Tibial nerve (tissue), 4 donors: ENCODE measurements at regions not wholly inside any gene's neighbourhood (a gene's known extent, or its start where the extent isn't known, plus 50 kb on each side); places are given as distances from the start of the nearest gene placed in this dataset.

Experiments
- DNase-seq, 2 donors: peaks; one replicate each; pipeline ENCODE4 v3.0.0-alpha.2; 2019; ENCODE audit warnings: low spot score in 2 of 2
- H3K27ac ChIP-seq, 4 donors: fragments of 200-600 bp; sonication (generic) in 3 of 4; one replicate each; pipeline ENCODE4 v1.5.1; 2017 to 2019; ENCODE audit warnings: mild to moderate bottlenecking in 1 of 4
- H3K27me3 ChIP-seq, 2 donors: fragments of 200-600 bp; sonication (generic) in 1 of 2; one replicate each; pipeline versions ENCODE4 v1.5.1 to v1.6.0; 2017 to 2019
- H3K36me3 ChIP-seq, 3 donors: fragments of 200-600 bp; sonication (generic); one replicate each; pipeline ENCODE4 v1.5.1; 2018 to 2019
- H3K4me1 ChIP-seq, 4 donors: fragments of 200-600 bp; sonication (generic) in 3 of 4; one replicate each; pipeline ENCODE4 v1.5.1; 2017 to 2019
- H3K4me3 ChIP-seq, 4 donors: fragments of 200-600 bp; sonication (generic) in 3 of 4; one replicate each; pipeline ENCODE4 v1.5.1; 2017 to 2019; ENCODE audit warnings: mild to moderate bottlenecking in 1 of 4, moderate library complexity in 1 of 4
- H3K9me3 ChIP-seq, 4 donors: fragments of 200-600 bp; sonication (generic) in 3 of 4; one replicate each; pipeline ENCODE4 v1.5.1; 2017 to 2019
- EP300 ChIP-seq, 2 donors: sonication (generic); formaldehyde crosslinking; IDR thresholded peaks; one replicate each; pipeline ENCODE4 v1.6.1; 2017; ENCODE audit warnings: antibody characterized with exemption in 2 of 2, mild to moderate bottlenecking in 1 of 2
- POLR2A ChIP-seq, 2 donors: fragments of 450-650 bp; IDR thresholded peaks; one replicate each; pipeline ENCODE4 v1.6.1; 2017; ENCODE audit warnings: antibody characterized with exemption in 2 of 2, mild to moderate bottlenecking in 2 of 2, moderate library complexity in 2 of 2
- WGBS, 2 donors: methylation state at CpG; one replicate each; pipeline ENCODE4 v1.1.5; 2018; 5-methylcytosine and 5-hydroxymethylcytosine counted together
- TF ChIP-seq, protein P1 (sequence below), 5 experiments: fragments of 200-600 bp in 3 of 5; fragments of 450-650 bp in 2 of 5; sonication (generic) in 3 of 5; IDR thresholded peaks; one replicate each; pipeline ENCODE4 v1.5.1; 2016 to 2019; ENCODE audit warnings: antibody characterized with exemption in 5 of 5, mild to moderate bottlenecking in 3 of 5, moderate library complexity in 2 of 5

DNA sequence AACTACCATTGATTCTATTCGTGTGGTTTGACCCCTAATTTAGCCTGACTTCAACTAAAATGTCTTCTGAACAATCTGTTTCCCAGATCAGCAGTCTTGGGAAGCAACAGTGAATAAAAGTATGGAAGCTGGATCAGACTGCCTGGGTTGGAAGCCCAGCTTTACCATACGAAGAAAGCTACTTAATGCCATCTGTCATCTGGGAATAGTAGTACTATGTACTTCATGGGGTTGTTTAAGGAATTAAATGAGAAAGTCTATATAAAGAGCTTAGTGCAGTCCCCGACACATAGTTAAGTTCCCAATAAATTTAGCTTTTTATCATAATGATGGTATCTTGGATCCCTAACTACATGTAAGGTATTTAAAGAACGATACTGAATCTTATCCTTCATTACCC is 151.5 kb upstream of the ERCC4 start:
- Histone ChIP-seq H3K4me1 (no peaks in the 10 kb centered on the region), H3K9me3 (no peaks in the 10 kb centered on the region), H3K36me3 (no peaks in the 10 kb centered on the region), H3K4me3 (no peak overlapping the region), H3K27me3 (no peaks in the 10 kb centered on the region), H3K27ac (no peak overlapping the region)
- no peak for TF ChIP-seq POLR2A (IDR thresholded peaks at IDR 0.05)
- TF ChIP-seq, protein P1, sequence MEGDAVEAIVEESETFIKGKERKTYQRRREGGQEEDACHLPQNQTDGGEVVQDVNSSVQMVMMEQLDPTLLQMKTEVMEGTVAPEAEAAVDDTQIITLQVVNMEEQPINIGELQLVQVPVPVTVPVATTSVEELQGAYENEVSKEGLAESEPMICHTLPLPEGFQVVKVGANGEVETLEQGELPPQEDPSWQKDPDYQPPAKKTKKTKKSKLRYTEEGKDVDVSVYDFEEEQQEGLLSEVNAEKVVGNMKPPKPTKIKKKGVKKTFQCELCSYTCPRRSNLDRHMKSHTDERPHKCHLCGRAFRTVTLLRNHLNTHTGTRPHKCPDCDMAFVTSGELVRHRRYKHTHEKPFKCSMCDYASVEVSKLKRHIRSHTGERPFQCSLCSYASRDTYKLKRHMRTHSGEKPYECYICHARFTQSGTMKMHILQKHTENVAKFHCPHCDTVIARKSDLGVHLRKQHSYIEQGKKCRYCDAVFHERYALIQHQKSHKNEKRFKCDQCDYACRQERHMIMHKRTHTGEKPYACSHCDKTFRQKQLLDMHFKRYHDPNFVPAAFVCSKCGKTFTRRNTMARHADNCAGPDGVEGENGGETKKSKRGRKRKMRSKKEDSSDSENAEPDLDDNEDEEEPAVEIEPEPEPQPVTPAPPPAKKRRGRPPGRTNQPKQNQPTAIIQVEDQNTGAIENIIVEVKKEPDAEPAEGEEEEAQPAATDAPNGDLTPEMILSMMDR (IDR thresholded peaks at IDR 0.05) = no peak
- TF ChIP-seq EP300 (IDR thresholded peaks at IDR 0.05) = no peak
- 52 to 58% methylated on average over 4 of the region's 4 CpGs for WGBS, 2 donors
- DNase-seq = no peak

DNA sequence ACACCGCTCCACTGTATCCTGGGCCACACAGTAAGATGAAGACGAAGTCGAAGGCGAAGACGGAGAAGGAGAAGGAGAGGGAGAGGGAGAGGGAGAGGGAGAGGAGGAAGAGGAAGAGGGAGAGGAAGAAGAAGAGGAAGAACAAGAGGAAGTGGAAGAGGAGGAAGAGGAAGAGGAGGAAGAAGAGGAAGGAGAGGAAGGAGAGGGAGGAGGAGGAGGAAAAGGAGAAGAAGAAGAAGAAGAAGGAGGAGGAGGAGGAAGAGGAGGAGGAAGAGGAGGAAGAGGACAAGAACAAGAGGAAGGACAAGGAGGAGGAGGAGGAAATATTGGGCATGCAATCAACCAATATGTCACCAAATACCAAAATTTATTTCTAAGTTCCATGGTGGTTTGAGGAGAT is 149.5 kb upstream of the ERCC4 start:
- no peak for DNase-seq
- H3K27ac ChIP-seq = no peak overlapping the region
- H3K36me3 ChIP-seq = no peaks in the 10 kb centered on the region
- TF ChIP-seq EP300 (IDR thresholded peaks at IDR 0.05) = no peak
- TF ChIP-seq, protein P1 (IDR thresholded peaks at IDR 0.05) = no peak
- TF ChIP-seq POLR2A (IDR thresholded peaks at IDR 0.05) = no peak
- H3K4me3 ChIP-seq = no peak overlapping the region
- H3K9me3 ChIP-seq = peaks cover 0 to 3% (median 0%) of the 10 kb centered on the region in 4 donors
- WGBS, 2 donors = 91 to 94% methylated on average over 5 of the region's 5 CpGs
- H3K27me3 ChIP-seq = no peaks in the 10 kb centered on the region
- no peaks in the 10 kb centered on the region for H3K4me1 ChIP-seq

DNA sequence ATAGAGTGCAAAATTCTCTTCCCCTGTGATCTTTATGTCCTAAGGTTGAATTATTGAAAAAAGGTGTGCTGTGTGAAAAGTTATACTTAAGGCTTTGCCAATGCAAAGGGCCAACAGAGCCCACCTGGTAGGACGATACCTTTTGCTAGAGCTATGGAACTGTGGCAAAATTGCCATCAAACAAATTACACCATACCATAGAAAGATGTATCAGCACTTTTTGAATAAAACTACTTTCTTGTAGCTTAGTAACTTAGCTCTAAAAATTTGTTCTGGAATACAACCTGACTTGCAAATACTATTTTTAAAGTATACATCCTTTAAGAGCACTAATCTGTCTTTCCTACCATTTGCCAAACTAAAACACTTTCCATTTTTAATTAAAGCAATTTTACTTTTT is 147.2 kb upstream of the ERCC4 start:
- Histone ChIP-seq H3K4me3 (no peak overlapping the region), H3K4me1 (no peaks in the 10 kb centered on the region), H3K36me3 (no peaks in the 10 kb centered on the region), H3K9me3 (peaks cover 0 to 14% (median 0%) of the 10 kb centered on the region in 4 donors), H3K27me3 (no peaks in the 10 kb centered on the region), H3K27ac (no peak overlapping the region)
- DNase-seq = no peak
- WGBS, 2 donors = 86% methylated on average over 1 of the region's 1 CpG
- TF ChIP-seq POLR2A (IDR thresholded peaks at IDR 0.05) (no peak), EP300 (IDR thresholded peaks at IDR 0.05) (no peak)
- TF ChIP-seq, protein P1 (IDR thresholded peaks at IDR 0.05) = no peak

DNA sequence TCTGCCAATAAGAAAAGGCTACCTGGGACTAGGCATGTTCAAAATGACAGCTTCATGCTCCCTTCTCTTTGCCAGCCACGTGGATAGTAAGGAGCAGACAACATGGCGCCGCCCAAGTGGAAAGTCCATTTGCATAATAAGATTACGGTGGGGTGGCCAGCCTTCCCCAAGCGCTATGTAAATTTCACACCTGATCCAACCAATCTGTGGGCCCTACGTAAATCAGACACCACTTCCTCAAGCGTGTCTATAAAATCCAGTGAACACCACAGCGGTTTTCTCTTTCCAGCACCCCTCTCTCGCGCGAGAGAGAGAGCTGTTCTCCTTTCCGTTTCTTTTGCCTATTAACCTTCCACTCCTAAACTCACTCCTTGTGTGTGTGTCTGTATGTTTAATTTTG is 140.3 kb upstream of the ERCC4 start:
- 74 to 83% methylated on average over 11 to 12 of the region's 12 CpGs for WGBS, 2 donors
- Histone ChIP-seq H3K36me3 (no peaks in the 10 kb centered on the region), H3K4me1 (no peaks in the 10 kb centered on the region), H3K9me3 (peaks cover 0 to 25% (median 0%) of the 10 kb centered on the region in 4 donors), H3K27me3 (no peaks in the 10 kb centered on the region), H3K27ac (no peak overlapping the region), H3K4me3 (no peak overlapping the region)
- DNase-seq = no peak
- TF ChIP-seq, protein P1 (IDR thresholded peaks at IDR 0.05) = no peak
- TF ChIP-seq POLR2A (IDR thresholded peaks at IDR 0.05) (no peak), EP300 (IDR thresholded peaks at IDR 0.05) (no peak)

DNA sequence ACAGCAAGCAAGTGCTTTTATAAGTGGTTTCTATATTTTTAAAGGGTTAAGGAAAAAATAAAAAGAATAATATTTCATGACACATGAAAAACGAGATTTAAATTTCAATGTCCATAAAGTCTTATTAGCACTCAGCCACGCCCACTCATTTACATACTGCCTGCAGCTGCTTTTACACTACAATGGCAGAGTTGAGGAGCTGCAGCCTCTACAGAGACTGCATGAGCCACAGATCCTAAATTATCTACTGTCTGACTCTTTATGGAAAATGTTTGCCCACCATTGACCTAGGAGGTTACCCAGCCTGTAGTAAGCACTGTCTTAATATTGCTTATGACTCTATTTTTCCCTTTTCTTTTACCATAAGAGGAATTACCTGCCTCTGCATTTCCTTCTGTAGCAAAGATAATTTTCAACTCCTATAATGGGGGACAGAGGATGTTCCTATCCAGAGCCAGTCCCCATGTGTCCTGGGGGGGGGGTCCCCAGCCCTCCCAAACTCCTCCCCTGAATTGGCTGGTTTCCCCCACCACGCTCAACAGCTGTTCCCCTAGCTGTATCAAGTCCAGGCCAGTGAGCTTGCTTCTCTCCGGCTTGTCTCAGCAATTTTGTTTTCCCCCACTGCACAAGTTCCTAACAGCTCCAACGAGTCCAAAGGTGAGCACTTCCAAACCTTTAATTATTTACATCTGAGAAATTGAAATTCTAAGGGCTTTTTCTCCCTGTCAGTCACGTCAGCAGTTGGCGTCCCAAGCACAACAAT is 139.4 kb upstream of the ERCC4 start:
- no peaks in the 10 kb centered on the region for H3K4me1 ChIP-seq
- H3K27ac ChIP-seq = no peak overlapping the region
- WGBS, 2 donors = 43 to 55% methylated on average over 7 of the region's 7 CpGs
- H3K9me3 ChIP-seq = peaks cover 0 to 21% (median 0%) of the 10 kb centered on the region in 4 donors
- H3K27me3 ChIP-seq = no peaks in the 10 kb centered on the region
- TF ChIP-seq, protein P1 (IDR thresholded peaks at IDR 0.05) = no peak
- TF ChIP-seq EP300 (IDR thresholded peaks at IDR 0.05) (no peak), POLR2A (IDR thresholded peaks at IDR 0.05) (no peak)
- no peaks in the 10 kb centered on the region for H3K36me3 ChIP-seq
- no peak overlapping the region for H3K4me3 ChIP-seq
- DNase-seq = no peak
